ENCODE measurements at regions not wholly inside any gene's neighbourhood (a gene's known extent, or its start where the extent isn't known, plus 50 kb on each side); places are given as distances from the start of the nearest gene placed in this dataset.

- DNase-seq (ENCODE audit: low read depth) (no peak), FAIRE-seq (no peak)
- Histone ChIP-seq H2AFZ (ENCODE audit: low read depth, low read length) (no peak overlapping the region), H3K4me2 (ENCODE audit: low read length) (no peak overlapping the region), H4K20me1 (ENCODE audit: insufficient read depth, low read length) (no peaks in the 10 kb centered on the region), H3K4me1 (ENCODE audit: insufficient read depth, low read length) (no peaks in the 10 kb centered on the region), H3K9ac (ENCODE audit: low read length) (no peak overlapping the region), H3K9me3 (ENCODE audit: insufficient read depth, low read depth, low read length) (no peaks in the 10 kb centered on the region), H3K27ac (ENCODE audit: low read depth, low read length) (no peak overlapping the region), H3K79me2 (ENCODE audit: insufficient read depth, low read length) (no peaks in the 10 kb centered on the region), H3K27me3 (ENCODE audit: insufficient read depth, low read length) (no peaks in the 10 kb centered on the region), H3K36me3 (ENCODE audit: insufficient read depth, low read length) (no peaks in the 10 kb centered on the region), H3K4me3 (ENCODE audit: insufficient read depth, low read depth, low read length) (no peak overlapping the region)
- Mint-ChIP-seq H3K9me3 (ENCODE audit: unreplicated experiment) (peaks cover 2% of the 10 kb centered on the region), H3K4me3 (ENCODE audit: unreplicated experiment) (no peak overlapping the region), H3K4me1 (ENCODE audit: low read depth, unreplicated experiment) (no peaks in the 10 kb centered on the region), H3K36me3 (ENCODE audit: low read depth, unreplicated experiment) (no peaks in the 10 kb centered on the region), H3K27me3 (ENCODE audit: low read depth, unreplicated experiment) (no peaks in the 10 kb centered on the region), H3K27ac (ENCODE audit: unreplicated experiment) (no peak overlapping the region)
- TF ChIP-seq CTCF (IDR thresholded peaks at IDR 0.05; ENCODE audit: insufficient read depth, low read depth, low read length) (no peak), EZH2 (IDR thresholded peaks at IDR 0.05; ENCODE audit: insufficient read depth, low read length) (no peak)
These were observed 125.5 kb upstream of the DCN start for GRCh38 chr12:91307957-91308670.

GRCh38 chr12:91290354-91290753, 107.7 kb upstream of the DCN start:
- TF ChIP-seq CTCF (IDR thresholded peaks at IDR 0.05; ENCODE audit: insufficient read depth, low read depth, low read length): no peak
- no peak for TF ChIP-seq EZH2 (IDR thresholded peaks at IDR 0.05; ENCODE audit: insufficient read depth, low read length)
- no peak for FAIRE-seq

GRCh38 chr12:91289906-91290305, 107.3 kb upstream of the DCN start:
- Histone ChIP-seq H3K36me3 (ENCODE audit: insufficient read depth, low read length) (no peaks in the 10 kb centered on the region), H3K4me1 (ENCODE audit: insufficient read depth, low read length) (no peaks in the 10 kb centered on the region), H3K9ac (ENCODE audit: low read length) (no peak overlapping the region), H2AFZ (ENCODE audit: low read depth, low read length) (no peak overlapping the region), H3K4me2 (ENCODE audit: low read length) (no peak overlapping the region), H3K4me3 (ENCODE audit: insufficient read depth, low read depth, low read length) (no peak overlapping the region), H3K79me2 (ENCODE audit: insufficient read depth, low read length) (no peaks in the 10 kb centered on the region), H3K27ac (ENCODE audit: low read depth, low read length) (no peak overlapping the region), H4K20me1 (ENCODE audit: insufficient read depth, low read length) (no peaks in the 10 kb centered on the region), H3K27me3 (ENCODE audit: insufficient read depth, low read length) (no peaks in the 10 kb centered on the region), H3K9me3 (ENCODE audit: insufficient read depth, low read depth, low read length) (no peaks in the 10 kb centered on the region)
- no peak overlapping the region for H3K4me3 Mint-ChIP-seq (ENCODE audit: unreplicated experiment)
- TF ChIP-seq CTCF (IDR thresholded peaks at IDR 0.05; ENCODE audit: insufficient read depth, low read depth, low read length) (no peak), EZH2 (IDR thresholded peaks at IDR 0.05; ENCODE audit: insufficient read depth, low read length) (no peak)
- DNase-seq (ENCODE audit: low read depth) (no peak), FAIRE-seq (no peak)
- peaks cover 2% of the 10 kb centered on the region for H3K9me3 Mint-ChIP-seq (ENCODE audit: unreplicated experiment)
- no peaks in the 10 kb centered on the region for H3K27me3 Mint-ChIP-seq (ENCODE audit: low read depth, unreplicated experiment)
- no peak overlapping the region for H3K27ac Mint-ChIP-seq (ENCODE audit: unreplicated experiment)
- H3K36me3 Mint-ChIP-seq (ENCODE audit: low read depth, unreplicated experiment): no peaks in the 10 kb centered on the region
- H3K4me1 Mint-ChIP-seq (ENCODE audit: low read depth, unreplicated experiment): no peaks in the 10 kb centered on the region

More at GRCh38 chr12:91290354-91290753, 107.7 kb upstream of the DCN start:
- no peaks in the 10 kb centered on the region for H3K79me2 ChIP-seq (ENCODE audit: insufficient read depth, low read length)
- no peak overlapping the region for H3K27ac Mint-ChIP-seq (ENCODE audit: unreplicated experiment)
- H3K27ac ChIP-seq (ENCODE audit: low read depth, low read length): no peak overlapping the region
- H3K27me3 ChIP-seq (ENCODE audit: insufficient read depth, low read length): no peaks in the 10 kb centered on the region
- H3K4me1 ChIP-seq (ENCODE audit: insufficient read depth, low read length): no peaks in the 10 kb centered on the region
- H3K9me3 Mint-ChIP-seq (ENCODE audit: unreplicated experiment): peaks cover 3% of the 10 kb centered on the region
- DNase-seq (ENCODE audit: low read depth): no peak
- H2AFZ ChIP-seq (ENCODE audit: low read depth, low read length): no peak overlapping the region
- no peaks in the 10 kb centered on the region for H3K4me1 Mint-ChIP-seq (ENCODE audit: low read depth, unreplicated experiment)
- H3K9ac ChIP-seq (ENCODE audit: low read length): no peak overlapping the region
- H3K36me3 Mint-ChIP-seq (ENCODE audit: low read depth, unreplicated experiment): no peaks in the 10 kb centered on the region
- no peaks in the 10 kb centered on the region for H4K20me1 ChIP-seq (ENCODE audit: insufficient read depth, low read length)
- no peak overlapping the region for H3K4me3 Mint-ChIP-seq (ENCODE audit: unreplicated experiment)
- H3K36me3 ChIP-seq (ENCODE audit: insufficient read depth, low read length): no peaks in the 10 kb centered on the region
- H3K4me2 ChIP-seq (ENCODE audit: low read length): no peak overlapping the region
- no peak overlapping the region for H3K4me3 ChIP-seq (ENCODE audit: insufficient read depth, low read depth, low read length)
- H3K9me3 ChIP-seq (ENCODE audit: insufficient read depth, low read depth, low read length): no peaks in the 10 kb centered on the region
- no peaks in the 10 kb centered on the region for H3K27me3 Mint-ChIP-seq (ENCODE audit: low read depth, unreplicated experiment)
